ENCODE measurements at regions not wholly inside any gene's neighbourhood (a gene's known extent, or its start where the extent isn't known, plus 50 kb on each side); places are given as distances from the start of the nearest gene placed in this dataset.

GRCh38 chr5:12668564-12668963, 764.3 kb upstream of the CTNND2 start:
- TF ChIP-seq, protein P1, sequence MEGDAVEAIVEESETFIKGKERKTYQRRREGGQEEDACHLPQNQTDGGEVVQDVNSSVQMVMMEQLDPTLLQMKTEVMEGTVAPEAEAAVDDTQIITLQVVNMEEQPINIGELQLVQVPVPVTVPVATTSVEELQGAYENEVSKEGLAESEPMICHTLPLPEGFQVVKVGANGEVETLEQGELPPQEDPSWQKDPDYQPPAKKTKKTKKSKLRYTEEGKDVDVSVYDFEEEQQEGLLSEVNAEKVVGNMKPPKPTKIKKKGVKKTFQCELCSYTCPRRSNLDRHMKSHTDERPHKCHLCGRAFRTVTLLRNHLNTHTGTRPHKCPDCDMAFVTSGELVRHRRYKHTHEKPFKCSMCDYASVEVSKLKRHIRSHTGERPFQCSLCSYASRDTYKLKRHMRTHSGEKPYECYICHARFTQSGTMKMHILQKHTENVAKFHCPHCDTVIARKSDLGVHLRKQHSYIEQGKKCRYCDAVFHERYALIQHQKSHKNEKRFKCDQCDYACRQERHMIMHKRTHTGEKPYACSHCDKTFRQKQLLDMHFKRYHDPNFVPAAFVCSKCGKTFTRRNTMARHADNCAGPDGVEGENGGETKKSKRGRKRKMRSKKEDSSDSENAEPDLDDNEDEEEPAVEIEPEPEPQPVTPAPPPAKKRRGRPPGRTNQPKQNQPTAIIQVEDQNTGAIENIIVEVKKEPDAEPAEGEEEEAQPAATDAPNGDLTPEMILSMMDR (IDR thresholded peaks at IDR 0.05) = no peak
- TF ChIP-seq TEAD1 (CRISPR knock-in tag; IDR thresholded peaks at IDR 0.05) (no peak), NR2C2 (CRISPR knock-in tag; IDR thresholded peaks at IDR 0.05) (no peak), FOXP4 (CRISPR knock-in tag; IDR thresholded peaks at IDR 0.05) (no peak), USF2 (CRISPR knock-in tag; IDR thresholded peaks at IDR 0.05) (no peak), FOXP1 (CRISPR knock-in tag; IDR thresholded peaks at IDR 0.05; ENCODE audit: borderline replicate concordance) (no peak), GRHL2 (CRISPR knock-in tag; IDR thresholded peaks at IDR 0.05; ENCODE audit: insufficient replicate concordance, severe bottlenecking) (no peak), CDX4 (CRISPR knock-in tag; IDR thresholded peaks at IDR 0.05; ENCODE audit: borderline replicate concordance) (no peak), NR1H2 (CRISPR knock-in tag; IDR thresholded peaks at IDR 0.05) (no peak), IRF2 (CRISPR knock-in tag; IDR thresholded peaks at IDR 0.05; ENCODE audit: borderline replicate concordance, low read depth) (no peak), CREB1 (CRISPR knock-in tag; IDR thresholded peaks at IDR 0.05) (no peak), SMAD4 (CRISPR knock-in tag; IDR thresholded peaks at IDR 0.05) (no peak)
- TF ChIP-seq, protein P2, sequence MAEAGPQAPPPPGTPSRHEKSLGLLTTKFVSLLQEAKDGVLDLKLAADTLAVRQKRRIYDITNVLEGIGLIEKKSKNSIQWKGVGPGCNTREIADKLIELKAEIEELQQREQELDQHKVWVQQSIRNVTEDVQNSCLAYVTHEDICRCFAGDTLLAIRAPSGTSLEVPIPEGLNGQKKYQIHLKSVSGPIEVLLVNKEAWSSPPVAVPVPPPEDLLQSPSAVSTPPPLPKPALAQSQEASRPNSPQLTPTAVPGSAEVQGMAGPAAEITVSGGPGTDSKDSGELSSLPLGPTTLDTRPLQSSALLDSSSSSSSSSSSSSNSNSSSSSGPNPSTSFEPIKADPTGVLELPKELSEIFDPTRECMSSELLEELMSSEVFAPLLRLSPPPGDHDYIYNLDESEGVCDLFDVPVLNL (CRISPR knock-in tag; IDR thresholded peaks at IDR 0.05; ENCODE audit: borderline replicate concordance, low read depth) = no peak

Data from WTC11 (cell line).